ENCODE measurements at regions not wholly inside any gene's neighbourhood (a gene's known extent, or its start where the extent isn't known, plus 50 kb on each side); places are given as distances from the start of the nearest gene placed in this dataset.

DNA sequence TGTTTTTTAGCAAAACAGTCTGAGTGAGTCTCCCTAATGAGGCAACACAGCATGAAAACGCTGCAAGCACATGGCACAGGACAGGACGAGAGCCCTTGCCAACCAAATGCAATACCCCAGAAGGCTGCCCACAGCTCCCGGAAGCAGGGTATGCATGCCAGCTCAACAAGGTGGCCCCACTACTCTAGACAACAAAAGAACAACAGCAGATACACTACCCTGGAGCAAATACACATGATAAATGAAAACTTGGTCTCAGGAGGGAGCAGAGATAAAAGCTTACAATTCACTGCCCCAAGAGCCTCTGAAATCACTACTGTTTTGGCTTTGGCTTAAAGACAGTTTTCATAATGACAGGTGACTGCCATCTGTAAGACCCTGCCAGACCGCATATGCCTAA, 785.4 kb upstream of the API5 start:
- TF ChIP-seq, protein P1, sequence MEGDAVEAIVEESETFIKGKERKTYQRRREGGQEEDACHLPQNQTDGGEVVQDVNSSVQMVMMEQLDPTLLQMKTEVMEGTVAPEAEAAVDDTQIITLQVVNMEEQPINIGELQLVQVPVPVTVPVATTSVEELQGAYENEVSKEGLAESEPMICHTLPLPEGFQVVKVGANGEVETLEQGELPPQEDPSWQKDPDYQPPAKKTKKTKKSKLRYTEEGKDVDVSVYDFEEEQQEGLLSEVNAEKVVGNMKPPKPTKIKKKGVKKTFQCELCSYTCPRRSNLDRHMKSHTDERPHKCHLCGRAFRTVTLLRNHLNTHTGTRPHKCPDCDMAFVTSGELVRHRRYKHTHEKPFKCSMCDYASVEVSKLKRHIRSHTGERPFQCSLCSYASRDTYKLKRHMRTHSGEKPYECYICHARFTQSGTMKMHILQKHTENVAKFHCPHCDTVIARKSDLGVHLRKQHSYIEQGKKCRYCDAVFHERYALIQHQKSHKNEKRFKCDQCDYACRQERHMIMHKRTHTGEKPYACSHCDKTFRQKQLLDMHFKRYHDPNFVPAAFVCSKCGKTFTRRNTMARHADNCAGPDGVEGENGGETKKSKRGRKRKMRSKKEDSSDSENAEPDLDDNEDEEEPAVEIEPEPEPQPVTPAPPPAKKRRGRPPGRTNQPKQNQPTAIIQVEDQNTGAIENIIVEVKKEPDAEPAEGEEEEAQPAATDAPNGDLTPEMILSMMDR (IDR thresholded peaks at IDR 0.05; ENCODE audit: low read depth, low read length) = no peak
- TF ChIP-seq EZH2phosphoT487 (IDR thresholded peaks at IDR 0.05; ENCODE audit: low read depth) = no peak

Measured in OCI-LY3 (cell line).